ENCODE measurements at regions not wholly inside any gene's neighbourhood (a gene's known extent, or its start where the extent isn't known, plus 50 kb on each side); places are given as distances from the start of the nearest gene placed in this dataset.

DNA sequence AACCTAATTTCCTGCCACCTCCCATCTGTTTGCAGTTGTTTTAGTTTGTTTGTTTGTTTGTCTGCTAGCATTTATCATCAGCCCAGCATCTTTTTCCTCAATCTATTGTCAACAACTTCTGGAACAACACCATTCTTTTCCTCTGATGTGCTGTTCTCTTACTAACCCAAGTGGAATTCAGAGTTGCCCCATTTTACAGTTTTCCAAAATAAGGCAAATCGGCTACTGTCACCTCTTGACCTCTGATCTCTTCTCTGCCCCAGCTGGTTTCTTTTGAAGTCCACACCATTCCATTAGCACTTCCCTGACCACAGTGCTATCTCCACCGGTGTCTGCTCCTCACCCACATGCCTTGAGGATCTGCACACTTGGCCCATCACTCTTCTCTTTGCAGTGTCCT, 102.4 kb downstream of the EFNB2 start:
- Mint-ChIP-seq H3K4me1 (no peaks in the 10 kb centered on the region), H3K4me3 (no peak overlapping the region), H3K9me3 (peaks cover 0 to 6% (median 1%) of the 10 kb centered on the region in 7 donors), H3K36me3 (no peaks in the 10 kb centered on the region), H3K27me3 (peaks cover 10 to 17% (median 16%) of the 10 kb centered on the region in 3 donors), H3K27ac (no peak overlapping the region)
- no peak for DNase-seq
- no peak for ATAC-seq (ENCODE audit: low read depth in 2 of 2)

- no peaks in the 10 kb centered on the region for H3K36me3 Mint-ChIP-seq
- H3K27me3 Mint-ChIP-seq, result peaks cover 6 to 16% (median 15%) of the 10 kb centered on the region in 3 donors
- H3K27ac Mint-ChIP-seq, result no peak overlapping the region
- H3K4me1 Mint-ChIP-seq, result no peaks in the 10 kb centered on the region
- DNase-seq (no peak), ATAC-seq (ENCODE audit: low read depth in 2 of 2) (no peak)
- no peak overlapping the region for H3K4me3 Mint-ChIP-seq
- H3K9me3 Mint-ChIP-seq, result peaks cover 0 to 6% (median 1%) of the 10 kb centered on the region in 7 donors
Measured at GRCh38 chr13:106432636-106433035, 102.8 kb downstream of the EFNB2 start.

DNA sequence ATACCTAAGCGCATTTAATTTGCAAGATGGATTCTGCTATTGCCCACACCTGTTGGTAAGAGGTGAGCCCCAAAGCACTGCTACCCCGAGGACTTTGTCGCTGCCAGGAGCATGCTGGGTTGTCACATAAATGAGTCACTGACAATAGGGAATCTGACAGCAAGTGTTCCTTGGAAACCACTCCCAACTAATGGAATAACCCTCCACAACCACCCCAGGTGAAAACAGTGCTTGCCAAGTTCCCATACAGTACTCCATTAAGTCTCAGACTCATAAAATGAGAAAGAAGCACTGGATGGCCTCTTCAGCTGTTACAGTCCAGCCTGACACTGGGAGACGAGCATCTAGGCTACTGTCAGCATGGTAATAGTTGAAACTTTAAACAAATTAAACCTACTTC, 108.6 kb downstream of the EFNB2 start:
- H3K9me3 Mint-ChIP-seq, result peaks cover 0 to 6% (median 0%) of the 10 kb centered on the region in 7 donors
- ATAC-seq (ENCODE audit: low read depth in 2 of 2) (no peak), DNase-seq (no peak)
- H3K27me3 Mint-ChIP-seq, result peaks cover 8 to 19% (median 17%) of the 10 kb centered on the region in 3 donors
- no peak overlapping the region for H3K4me3 Mint-ChIP-seq
- H3K4me1 Mint-ChIP-seq, result no peaks in the 10 kb centered on the region
- no peak overlapping the region for H3K27ac Mint-ChIP-seq
- H3K36me3 Mint-ChIP-seq, result no peaks in the 10 kb centered on the region

GRCh38 chr13:106425661-106426060, 109.8 kb downstream of the EFNB2 start:
- Mint-ChIP-seq H3K9me3 (peaks cover 0 to 4% (median 0%) of the 10 kb centered on the region in 7 donors), H3K27me3 (peaks cover 7 to 8% (median 8%) of the 10 kb centered on the region in 3 donors), H3K4me3 (no peak overlapping the region), H3K36me3 (no peaks in the 10 kb centered on the region), H3K27ac (no peak overlapping the region), H3K4me1 (no peaks in the 10 kb centered on the region)
- DNase-seq (no peak), ATAC-seq (ENCODE audit: low read depth in 2 of 2) (no peak)

DNA sequence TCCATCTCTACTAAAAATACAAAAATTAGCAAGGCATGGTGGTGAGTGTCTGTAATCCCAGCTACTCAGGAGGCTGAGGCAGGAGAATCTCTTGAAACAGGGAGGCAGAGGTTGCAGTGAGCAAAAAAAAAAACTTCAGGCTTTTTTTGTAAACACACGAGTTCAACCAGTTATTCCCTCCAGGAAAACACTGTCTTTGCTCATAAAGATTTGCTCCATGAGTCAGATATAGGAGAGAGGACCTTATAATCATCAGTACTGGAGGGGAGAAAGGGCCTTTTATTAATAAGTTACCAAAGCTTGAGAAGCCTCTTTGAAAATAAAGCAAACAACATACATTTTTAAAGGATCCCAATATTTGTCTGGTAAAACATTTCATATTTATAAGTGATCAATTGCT, 110.7 kb downstream of the EFNB2 start:
- ATAC-seq (ENCODE audit: low read depth in 2 of 2) (no peak), DNase-seq (no peak)
- H3K27me3 Mint-ChIP-seq, result peaks cover 7 to 8% (median 7%) of the 10 kb centered on the region in 3 donors
- H3K36me3 Mint-ChIP-seq, result no peaks in the 10 kb centered on the region
- no peak overlapping the region for H3K27ac Mint-ChIP-seq
- H3K9me3 Mint-ChIP-seq, result peaks cover 0 to 2% (median 0%) of the 10 kb centered on the region in 7 donors
- H3K4me3 Mint-ChIP-seq, result no peak overlapping the region
- no peaks in the 10 kb centered on the region for H3K4me1 Mint-ChIP-seq

DNA sequence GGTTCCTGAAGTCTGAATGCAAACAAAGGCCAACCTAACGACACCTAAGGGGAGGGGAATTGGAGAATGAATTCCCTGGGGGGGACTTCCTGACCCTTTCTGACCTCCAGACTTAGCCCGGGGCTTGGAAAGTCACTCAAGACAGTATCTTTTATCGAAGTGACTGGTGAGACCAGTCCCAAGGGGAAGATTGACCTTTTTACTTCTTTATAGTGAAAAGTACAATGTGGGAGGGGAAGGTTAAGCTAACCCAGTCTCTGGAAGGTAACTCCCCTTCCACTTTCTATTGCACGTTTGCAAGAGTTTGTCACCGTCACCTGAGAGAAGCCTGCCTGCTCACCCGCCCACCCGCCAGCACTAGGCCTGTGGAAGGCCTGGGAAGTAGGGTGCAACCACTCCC, 111.9 kb downstream of the EFNB2 start:
- no peak for ATAC-seq (ENCODE audit: low read depth in 2 of 2)

DNA sequence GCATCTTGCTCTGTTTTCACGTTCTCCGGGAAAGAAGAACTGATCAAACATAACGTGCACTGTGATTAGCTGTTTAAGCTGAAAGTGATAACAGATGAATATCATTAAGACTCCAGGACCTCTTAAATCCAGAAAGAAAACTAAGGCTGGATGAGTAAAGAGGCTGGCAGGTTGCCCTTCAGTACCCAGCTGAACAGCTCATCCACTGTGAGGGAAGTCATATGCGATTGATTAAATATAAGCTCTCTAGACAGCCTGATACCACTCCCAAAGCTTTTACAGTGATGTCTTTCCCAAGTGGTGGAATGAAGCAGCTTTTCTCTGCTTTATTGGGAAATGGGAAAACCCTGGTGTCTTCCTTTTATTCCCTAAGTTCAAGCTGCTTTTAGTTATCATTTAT, 116.9 kb downstream of the EFNB2 start:
- H3K36me3 Mint-ChIP-seq, result no peaks in the 10 kb centered on the region
- H3K4me3 Mint-ChIP-seq, result no peak overlapping the region
- no peak for DNase-seq
- peaks cover 7 to 10% (median 9%) of the 10 kb centered on the region in 3 donors for H3K27me3 Mint-ChIP-seq
- H3K27ac Mint-ChIP-seq, result no peak overlapping the region
- peaks cover 0 to 5% (median 0%) of the 10 kb centered on the region in 3 donors for H3K4me1 Mint-ChIP-seq
- H3K9me3 Mint-ChIP-seq, result peaks cover 0 to 2% (median 0%) of the 10 kb centered on the region in 7 donors
- ATAC-seq (ENCODE audit: low read depth in 2 of 2), result no peak

More for the DNA sequence above, 111.9 kb downstream of the EFNB2 start:
- Mint-ChIP-seq H3K27me3 (peaks cover 7 to 8% (median 7%) of the 10 kb centered on the region in 3 donors), H3K9me3 (peaks cover 0 to 2% (median 0%) of the 10 kb centered on the region in 7 donors), H3K36me3 (no peaks in the 10 kb centered on the region), H3K4me3 (no peak overlapping the region), H3K27ac (no peak overlapping the region), H3K4me1 (no peaks in the 10 kb centered on the region)
- no peak for DNase-seq

DNA sequence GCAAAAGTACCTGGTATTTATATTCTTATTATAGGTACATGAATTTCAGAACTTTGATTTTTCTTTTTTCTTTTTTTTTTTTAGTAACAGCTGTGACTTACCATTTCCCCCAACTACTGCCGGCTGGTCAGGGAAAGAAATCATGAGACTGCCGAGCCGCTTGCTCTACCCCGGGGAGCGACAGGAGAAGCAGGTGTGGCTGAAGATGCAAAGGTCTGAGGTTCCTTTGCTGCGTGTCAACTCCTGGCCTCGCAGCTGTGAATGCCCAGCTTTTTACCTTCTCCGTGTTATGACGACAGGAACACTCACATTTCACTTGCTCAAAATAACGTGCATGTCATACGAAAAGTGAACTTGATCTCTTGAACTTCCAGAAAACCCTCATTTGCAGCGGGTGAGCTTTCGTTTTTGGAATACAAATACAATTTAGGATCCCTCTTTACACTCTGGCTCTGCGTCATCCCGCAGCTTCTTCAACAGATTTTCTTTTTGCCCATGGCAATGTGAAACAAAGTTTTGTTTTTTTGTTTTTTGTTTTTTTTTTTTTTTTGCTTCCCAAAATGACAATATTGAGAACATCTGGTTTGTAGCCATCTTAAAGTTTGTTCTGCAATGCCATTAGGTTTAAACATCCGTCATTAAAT, 117.9 kb downstream of the EFNB2 start:
- H3K4me1 Mint-ChIP-seq, result peaks cover 0 to 5% (median 0%) of the 10 kb centered on the region in 3 donors
- H3K36me3 Mint-ChIP-seq, result no peaks in the 10 kb centered on the region
- peaks cover 4 to 10% (median 9%) of the 10 kb centered on the region in 3 donors for H3K27me3 Mint-ChIP-seq
- DNase-seq (no peak), ATAC-seq (ENCODE audit: low read depth in 2 of 2) (no peak)
- peaks cover 0 to 2% (median 0%) of the 10 kb centered on the region in 7 donors for H3K9me3 Mint-ChIP-seq
- H3K27ac Mint-ChIP-seq, result peak overlapping the region in 2 of 6 donors; percentile 31 to 43
- H3K4me3 Mint-ChIP-seq, result peak overlapping the region in 3 of 8 donors; percentile 26 to 55 (median 43)

- no peak overlapping the region for H3K4me3 Mint-ChIP-seq
- peaks cover 0 to 2% (median 0%) of the 10 kb centered on the region in 7 donors for H3K9me3 Mint-ChIP-seq
- DNase-seq (no peak), ATAC-seq (ENCODE audit: low read depth in 2 of 2) (no peak)
- H3K27me3 Mint-ChIP-seq, result peaks cover 0 to 10% (median 9%) of the 10 kb centered on the region in 3 donors
- H3K27ac Mint-ChIP-seq, result no peak overlapping the region
- peaks cover 0 to 5% (median 0%) of the 10 kb centered on the region in 3 donors for H3K4me1 Mint-ChIP-seq
- no peaks in the 10 kb centered on the region for H3K36me3 Mint-ChIP-seq
Measured at GRCh38 chr13:106416645-106417044, 118.8 kb downstream of the EFNB2 start.

DNA sequence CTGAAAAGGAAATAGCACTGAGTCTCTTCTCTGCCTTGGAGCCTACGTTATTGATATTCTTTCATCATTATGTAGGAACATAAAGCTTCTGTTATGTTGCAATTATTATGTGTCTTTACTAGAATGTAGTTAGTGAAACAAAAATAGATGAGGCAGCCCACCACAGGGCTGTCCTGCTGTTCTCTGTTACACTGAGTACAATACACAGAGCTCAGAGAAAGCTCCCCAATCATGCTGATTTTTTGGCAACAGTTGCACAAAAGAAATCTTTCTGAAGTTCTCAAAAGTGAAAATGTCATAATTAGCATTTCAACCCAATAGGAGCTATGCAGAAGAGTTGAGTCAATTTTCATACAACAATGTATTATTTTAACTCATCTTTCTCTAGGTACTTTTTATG, 119.5 kb downstream of the EFNB2 start:
- no peak for ATAC-seq (ENCODE audit: low read depth in 2 of 2)
- Mint-ChIP-seq H3K36me3 (no peaks in the 10 kb centered on the region), H3K27ac (no peak overlapping the region)

GRCh38 chr13:106415442-106415841, 120.0 kb downstream of the EFNB2 start:
- no peak for ATAC-seq (ENCODE audit: low read depth in 2 of 2)
- H3K4me1 Mint-ChIP-seq, result peaks cover 0 to 5% (median 0%) of the 10 kb centered on the region in 3 donors
- no peak for DNase-seq
- peaks cover 0 to 2% (median 0%) of the 10 kb centered on the region in 7 donors for H3K9me3 Mint-ChIP-seq
- H3K27me3 Mint-ChIP-seq, result peaks cover 0 to 10% (median 9%) of the 10 kb centered on the region in 3 donors
- no peak overlapping the region for H3K27ac Mint-ChIP-seq
- no peak overlapping the region for H3K4me3 Mint-ChIP-seq
- no peaks in the 10 kb centered on the region for H3K36me3 Mint-ChIP-seq

More for the DNA sequence above, 119.5 kb downstream of the EFNB2 start:
- Mint-ChIP-seq H3K27me3 (peaks cover 0 to 10% (median 9%) of the 10 kb centered on the region in 3 donors), H3K9me3 (peaks cover 0 to 2% (median 0%) of the 10 kb centered on the region in 7 donors), H3K4me1 (peaks cover 0 to 5% (median 0%) of the 10 kb centered on the region in 3 donors), H3K4me3 (no peak overlapping the region)
- DNase-seq, result no peak

GRCh38 chr13:106407338-106407737, 128.1 kb downstream of the EFNB2 start:
- H3K36me3 Mint-ChIP-seq, result no peaks in the 10 kb centered on the region
- H3K9me3 Mint-ChIP-seq, result peaks cover 0 to 3% (median 0%) of the 10 kb centered on the region in 7 donors
- H3K27me3 Mint-ChIP-seq, result peaks cover 0 to 6% (median 0%) of the 10 kb centered on the region in 3 donors
- H3K4me3 Mint-ChIP-seq, result no peak overlapping the region
- no peak overlapping the region for H3K27ac Mint-ChIP-seq
- ATAC-seq (ENCODE audit: low read depth in 2 of 2) (no peak), DNase-seq (no peak)
- H3K4me1 Mint-ChIP-seq, result no peaks in the 10 kb centered on the region

GRCh38 chr13:106405731-106406130, 129.7 kb downstream of the EFNB2 start:
- peaks cover 0 to 17% (median 0%) of the 10 kb centered on the region in 3 donors for H3K27me3 Mint-ChIP-seq
- no peak for ATAC-seq (ENCODE audit: low read depth in 2 of 2)
- H3K36me3 Mint-ChIP-seq, result no peaks in the 10 kb centered on the region
- H3K9me3 Mint-ChIP-seq, result peaks cover 0 to 3% (median 0%) of the 10 kb centered on the region in 7 donors
- no peak overlapping the region for H3K4me3 Mint-ChIP-seq
- H3K4me1 Mint-ChIP-seq, result no peaks in the 10 kb centered on the region
- no peak for DNase-seq
- no peak overlapping the region for H3K27ac Mint-ChIP-seq

DNA sequence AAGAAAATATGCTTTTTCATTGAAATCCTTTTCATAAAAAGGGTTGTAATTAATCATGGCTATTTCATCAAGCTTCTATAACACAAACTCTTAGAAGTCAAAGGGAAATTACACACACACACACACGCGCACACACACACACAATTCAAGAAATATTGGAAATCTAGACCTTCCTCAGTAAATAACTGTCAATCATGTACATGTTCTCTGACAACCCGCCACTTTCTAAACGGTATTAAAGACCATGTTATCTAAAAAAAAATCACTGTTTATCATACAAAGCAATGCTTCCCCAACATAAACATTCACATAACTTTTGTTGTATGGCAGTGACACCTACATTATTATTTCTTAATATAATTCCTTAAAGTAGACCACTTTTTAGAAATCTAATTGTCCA, 132.2 kb downstream of the EFNB2 start:
- Mint-ChIP-seq H3K9me3 (peaks cover 0 to 3% (median 0%) of the 10 kb centered on the region in 7 donors), H3K27me3 (peaks cover 0 to 17% (median 0%) of the 10 kb centered on the region in 3 donors), H3K4me1 (no peaks in the 10 kb centered on the region), H3K27ac (no peak overlapping the region), H3K36me3 (no peaks in the 10 kb centered on the region), H3K4me3 (no peak overlapping the region)
- ATAC-seq (ENCODE audit: low read depth in 2 of 2) (no peak), DNase-seq (no peak)

Data from naive B cell (primary cell).